SKM-1 (cell line): ENCODE measurements at regions not wholly inside any gene's neighbourhood (a gene's known extent, or its start where the extent isn't known, plus 50 kb on each side); places are given as distances from the start of the nearest gene placed in this dataset.

ENCODE experiments used
- DNase-seq: peaks from one replicate; lab custom pipeline; 2025; ENCODE audit not compliant: unreplicated experiment; lab: John Stamatoyannopoulos, UW

GRCh38 chr12:60311940-60312339, 716.1 kb downstream of the SLC16A7 start:
- no peak for DNase-seq

- no peak for DNase-seq
Measured at GRCh38 chr12:60317361-60317760, 721.5 kb downstream of the SLC16A7 start.

- no peak for DNase-seq
Measured at GRCh38 chr12:60324746-60325145, 728.9 kb downstream of the SLC16A7 start.

GRCh38 chr12:60333461-60333860, 737.6 kb downstream of the SLC16A7 start:
- no peak for DNase-seq

GRCh38 chr12:60335745-60336144, 739.9 kb downstream of the SLC16A7 start:
- no peak for DNase-seq

- no peak for DNase-seq
Measured at GRCh38 chr12:60337839-60338549, 742.2 kb downstream of the SLC16A7 start.

GRCh38 chr12:60345442-60345841, 749.6 kb downstream of the SLC16A7 start:
- no peak for DNase-seq

GRCh38 chr12:60349232-60349978, 753.6 kb downstream of the SLC16A7 start:
- DNase-seq: no peak

GRCh38 chr12:60387356-60387755, 791.5 kb downstream of the SLC16A7 start:
- DNase-seq: no peak

- no peak for DNase-seq
Measured at GRCh38 chr12:60391051-60391450, 795.2 kb downstream of the SLC16A7 start.

- DNase-seq: no peak
Measured at GRCh38 chr12:60391791-60392190, 796.0 kb downstream of the SLC16A7 start.

- no peak for DNase-seq
Measured at GRCh38 chr12:60393093-60393492, 797.3 kb downstream of the SLC16A7 start.

GRCh38 chr12:60394665-60395064, 798.8 kb downstream of the SLC16A7 start:
- DNase-seq: no peak

GRCh38 chr12:60398547-60398946, 802.7 kb downstream of the SLC16A7 start:
- no peak for DNase-seq

- DNase-seq: no peak
Measured at GRCh38 chr12:60399064-60399463, 803.2 kb downstream of the SLC16A7 start.

GRCh38 chr12:60402996-60403395, 807.2 kb downstream of the SLC16A7 start:
- no peak for DNase-seq

- DNase-seq: no peak
Measured at GRCh38 chr12:60415351-60415750, 819.5 kb downstream of the SLC16A7 start.

- no peak for DNase-seq
Measured at GRCh38 chr12:60419986-60420385, 824.2 kb downstream of the SLC16A7 start.

- DNase-seq: no peak
Measured at GRCh38 chr12:60421741-60422140, 825.9 kb downstream of the SLC16A7 start.

GRCh38 chr12:60437297-60437696, 841.5 kb downstream of the SLC16A7 start:
- no peak for DNase-seq

- no peak for DNase-seq
Measured at GRCh38 chr12:60441577-60441976, 845.7 kb downstream of the SLC16A7 start.

GRCh38 chr12:60451457-60451856, 855.6 kb downstream of the SLC16A7 start:
- DNase-seq: no peak

- DNase-seq: no peak
Measured at GRCh38 chr12:60465060-60465459, 869.2 kb downstream of the SLC16A7 start.
